Dermis blood vessel endothelial cell (primary cell): ENCODE measurements at regions not wholly inside any gene's neighbourhood (a gene's known extent, or its start where the extent isn't known, plus 50 kb on each side); places are given as distances from the start of the nearest gene placed in this dataset.
"Not testable (repeated sequence)": the region's sequence is repeated elsewhere in the genome, so short reads cannot be mapped to it uniquely, and the experiment has no call there.

Experiments
- DNase-seq: peaks from one replicate; pipeline ENCODE4 v3.0.0; 2010

DNA sequence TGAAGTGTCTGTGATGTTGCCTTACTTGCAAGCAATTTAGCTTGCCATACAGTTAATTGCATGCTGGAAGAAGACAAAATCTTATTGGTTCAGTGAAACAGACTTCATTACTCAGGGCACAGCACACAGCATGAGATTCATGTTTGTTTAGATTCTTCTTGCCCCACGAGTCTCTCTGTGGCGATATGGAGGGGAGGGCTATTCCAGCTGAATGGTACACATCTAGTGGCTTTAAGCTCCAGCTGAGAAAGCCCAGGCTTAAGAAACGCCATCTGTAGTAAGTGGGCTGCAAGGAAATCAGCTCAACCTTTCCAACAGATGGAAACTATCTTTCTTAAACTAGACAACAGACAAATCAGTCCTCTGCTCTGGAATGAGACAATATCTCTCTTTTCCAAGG, 1022.0 kb downstream of the NCAM2 start:
- DNase-seq: no peak

DNA sequence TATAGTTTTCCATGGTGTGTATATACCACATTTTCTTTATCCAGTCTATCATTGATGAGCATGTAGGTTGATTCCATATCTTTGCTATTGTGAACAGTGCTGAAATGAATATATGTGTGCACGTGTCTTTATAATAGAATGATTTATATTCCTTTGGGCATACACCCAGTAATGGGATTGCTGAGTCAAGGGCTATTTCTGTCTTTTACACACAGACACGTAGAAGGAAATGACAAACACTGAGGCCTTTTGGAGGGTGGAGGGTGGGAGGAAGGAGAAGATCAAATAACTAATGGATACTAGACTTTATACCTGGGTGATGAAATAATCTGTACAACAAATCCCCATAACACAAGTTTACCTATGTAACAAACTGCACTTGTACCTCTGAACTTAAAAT, 1025.7 kb downstream of the NCAM2 start:
- DNase-seq: not testable (repeated sequence)

DNA sequence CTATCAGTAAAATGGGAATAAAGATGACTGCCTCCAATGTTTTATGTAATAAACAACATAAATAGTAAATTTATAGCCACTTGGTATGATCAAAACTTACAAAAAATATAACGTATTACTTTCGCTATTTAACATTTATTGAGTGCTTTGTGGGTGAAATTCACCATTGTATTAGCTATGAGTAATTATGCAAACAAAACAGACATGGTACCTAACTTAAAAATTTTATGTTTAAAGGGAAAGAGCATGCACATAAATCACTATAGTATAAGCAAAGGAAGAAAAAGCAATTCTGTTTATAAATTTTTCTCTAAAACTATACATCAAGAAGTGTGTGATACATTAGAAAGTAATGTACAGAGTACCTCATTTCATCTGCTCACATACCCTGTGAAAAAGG, 1046.2 kb downstream of the NCAM2 start:
- no peak for DNase-seq

DNA sequence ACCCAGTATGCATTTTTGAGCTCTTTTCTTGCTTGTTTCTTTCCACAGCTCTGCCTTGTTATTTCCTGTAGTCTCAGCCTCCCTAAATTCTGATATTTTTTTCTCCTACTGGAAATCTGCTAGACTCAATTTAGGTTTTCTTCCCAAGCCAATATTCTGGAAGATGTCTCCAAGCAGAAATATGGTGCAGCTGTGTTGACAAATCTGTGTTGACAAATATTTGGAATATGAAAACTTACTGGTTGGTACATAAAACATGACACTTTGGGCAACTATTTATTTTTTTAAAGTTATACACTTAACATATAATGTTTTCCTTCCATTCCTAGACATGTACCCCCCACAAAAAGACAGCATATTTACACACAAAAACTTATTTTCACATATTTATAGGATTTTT, 1048.4 kb downstream of the NCAM2 start:
- no peak for DNase-seq

DNA sequence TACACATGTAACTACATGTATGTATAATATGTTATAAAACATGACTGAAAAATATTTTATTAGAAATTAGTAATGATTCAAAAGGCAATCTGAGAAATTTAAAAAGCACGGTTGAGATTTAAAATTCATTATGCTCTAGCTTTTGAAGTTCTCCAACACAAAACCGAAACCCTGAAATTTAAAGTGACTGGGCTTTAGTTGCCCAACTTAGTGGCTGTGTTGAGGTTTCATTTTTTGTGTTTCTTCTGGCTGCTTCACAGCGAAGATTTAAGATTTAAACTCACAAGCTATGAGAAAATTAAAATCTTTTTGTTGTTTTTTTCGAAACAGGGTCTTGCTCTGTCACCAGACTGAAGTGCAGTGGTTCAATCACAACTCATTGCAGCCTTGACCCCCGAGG, 1058.7 kb downstream of the NCAM2 start:
- no peak for DNase-seq

DNA sequence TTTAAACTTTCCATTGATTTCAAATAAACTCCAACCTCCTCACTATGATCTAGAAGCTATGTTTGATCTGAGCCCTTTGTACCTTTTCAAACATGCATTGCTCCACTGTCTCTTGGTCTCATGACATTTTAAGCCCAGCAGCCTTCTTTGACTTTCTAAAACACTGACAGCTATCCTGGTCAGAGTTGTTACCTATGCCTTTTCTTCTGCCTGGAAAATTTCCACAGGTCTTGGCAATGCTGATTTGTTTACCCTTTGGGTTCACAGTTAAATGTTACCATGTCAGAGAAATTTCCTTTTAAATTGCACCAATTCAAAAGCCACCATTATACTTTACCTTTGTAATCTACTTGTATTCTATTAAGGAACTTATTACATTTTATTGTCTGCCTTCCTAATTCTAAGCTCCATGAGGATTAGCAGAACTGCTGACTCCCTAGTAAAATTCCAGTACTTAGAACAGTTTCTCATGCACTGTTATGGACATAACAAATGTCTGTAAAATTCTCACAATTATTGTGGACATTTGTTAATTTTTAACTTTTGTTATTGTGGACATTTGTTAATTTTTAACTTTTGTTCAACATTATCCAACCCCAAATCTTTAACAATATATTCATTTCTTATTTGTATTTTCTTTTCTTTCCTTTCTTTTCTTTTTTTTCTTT, 1064.4 kb downstream of the NCAM2 start:
- no peak for DNase-seq

DNA sequence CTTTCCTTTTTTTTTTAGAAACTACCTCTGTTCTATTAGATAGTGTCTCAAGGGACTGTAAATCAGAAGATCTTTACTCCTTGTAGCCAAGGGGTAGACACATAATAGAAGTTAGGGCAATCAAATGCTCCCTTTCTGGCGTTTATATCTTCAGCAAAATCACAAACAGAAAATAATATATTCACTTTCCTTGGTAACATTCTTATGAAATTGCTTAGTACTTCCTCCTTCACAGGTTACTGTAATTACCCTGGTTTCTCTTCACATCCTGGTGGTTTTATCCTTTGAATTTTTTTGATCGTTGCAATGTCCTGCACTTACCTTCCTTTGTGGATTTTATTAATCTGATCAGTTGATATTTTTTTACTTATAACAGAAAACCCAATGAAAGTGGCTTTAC, 1064.9 kb downstream of the NCAM2 start:
- no peak for DNase-seq

DNA sequence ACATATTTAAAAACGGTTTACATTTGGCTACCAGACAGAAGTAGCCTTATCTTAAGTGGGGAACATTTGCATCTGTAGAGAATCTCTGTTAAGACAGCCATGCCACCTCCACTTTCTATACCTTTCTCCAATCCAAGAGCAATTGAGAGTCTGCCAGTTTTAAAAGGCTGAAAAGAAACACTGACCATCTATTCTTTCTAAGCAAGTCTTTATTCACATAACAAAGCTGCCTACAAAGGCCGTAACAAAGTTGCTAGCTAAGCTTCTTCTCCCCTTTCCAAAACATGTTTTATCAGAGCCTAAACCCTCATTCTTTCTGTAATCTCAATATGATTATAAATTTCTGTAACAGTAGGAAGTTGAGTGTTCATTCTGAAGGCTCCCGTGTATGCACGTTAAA, 1078.3 kb downstream of the NCAM2 start:
- no peak for DNase-seq

DNA sequence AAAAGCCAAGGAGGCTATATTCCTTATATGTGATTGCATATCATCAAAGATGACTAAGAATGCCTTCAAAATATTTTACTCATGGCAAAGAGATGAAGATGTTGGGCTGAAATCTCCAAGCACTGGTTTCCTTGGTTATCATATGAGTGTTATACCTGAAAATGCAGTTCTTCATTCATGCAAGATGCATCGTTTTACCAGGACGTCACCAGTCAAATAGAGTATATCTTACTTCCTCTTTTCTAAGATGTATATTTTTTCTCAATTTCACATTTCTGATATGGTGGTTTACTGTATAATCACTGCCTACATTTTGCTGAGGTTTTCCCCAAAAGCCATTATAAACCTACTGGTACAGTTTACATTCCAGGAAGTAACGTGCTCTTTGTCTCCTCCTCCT, 1085.7 kb downstream of the NCAM2 start:
- no peak for DNase-seq

DNA sequence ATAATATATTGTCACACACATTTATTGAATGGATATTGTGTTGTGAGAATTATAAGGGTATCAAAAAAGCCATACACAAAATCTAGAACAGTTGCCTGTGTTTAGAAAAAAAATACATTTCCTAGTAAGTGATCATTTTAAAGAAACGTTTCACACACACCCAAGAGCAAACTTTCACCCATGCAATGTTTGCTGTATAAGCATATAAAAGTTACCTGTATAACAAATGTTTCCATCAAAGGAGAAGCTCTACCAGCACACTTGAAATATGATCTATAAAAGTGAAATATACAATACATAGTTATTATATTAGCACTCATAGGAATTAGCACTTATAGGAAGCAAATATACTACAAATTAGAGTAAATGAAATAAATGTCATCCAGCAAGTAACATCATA, 1098.1 kb downstream of the NCAM2 start:
- no peak for DNase-seq

DNA sequence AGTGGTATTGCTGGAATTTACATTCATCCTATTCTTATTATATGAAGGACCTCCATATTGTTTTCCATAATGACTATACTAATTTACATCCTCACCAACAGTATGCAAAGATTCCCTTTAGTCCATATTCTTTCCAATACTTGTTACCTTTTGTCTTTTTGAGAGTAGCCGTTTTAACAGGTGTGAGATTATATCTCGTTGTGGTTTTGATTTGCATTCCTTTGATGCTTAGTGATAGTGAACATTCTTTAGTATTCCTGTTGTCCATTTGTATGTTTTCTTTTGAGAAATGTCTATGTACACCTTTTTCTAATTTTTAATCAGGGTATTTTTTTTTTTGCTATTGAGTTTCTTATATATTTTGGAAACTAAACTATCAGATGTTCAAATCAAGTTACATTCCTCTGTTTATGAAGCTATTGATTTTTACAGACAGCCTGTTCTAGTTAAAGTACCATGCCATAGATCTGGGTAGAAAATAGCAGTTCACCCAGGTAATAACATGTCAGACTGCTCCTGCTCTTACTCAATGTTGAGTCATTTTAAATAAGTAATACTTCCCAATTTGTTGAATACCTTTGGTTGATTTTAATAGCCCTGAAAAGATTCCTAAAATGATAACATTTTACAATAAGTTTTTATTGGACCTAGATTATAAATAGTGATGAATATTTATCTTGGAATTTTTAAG, 1108.7 kb downstream of the NCAM2 start:
- DNase-seq: no peak

DNA sequence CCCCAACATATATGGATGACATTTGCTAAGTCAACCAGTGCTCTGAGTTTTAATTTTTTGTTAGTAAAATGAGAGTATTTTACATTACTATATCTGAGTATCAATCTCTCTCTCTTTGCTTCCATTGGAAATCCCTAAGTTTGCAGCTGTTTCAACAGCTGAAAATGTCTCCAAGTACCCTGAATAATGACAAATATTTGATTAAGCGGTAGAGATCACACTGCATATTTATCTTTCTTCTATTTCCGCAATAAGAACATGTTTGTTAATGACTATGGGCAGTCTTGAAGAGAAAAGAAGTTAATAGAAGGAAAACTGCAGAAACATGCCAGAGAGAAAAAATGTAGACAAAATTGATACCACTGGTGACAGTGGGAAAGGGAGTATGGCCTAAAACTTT, 1117.5 kb downstream of the NCAM2 start:
- DNase-seq: no peak

DNA sequence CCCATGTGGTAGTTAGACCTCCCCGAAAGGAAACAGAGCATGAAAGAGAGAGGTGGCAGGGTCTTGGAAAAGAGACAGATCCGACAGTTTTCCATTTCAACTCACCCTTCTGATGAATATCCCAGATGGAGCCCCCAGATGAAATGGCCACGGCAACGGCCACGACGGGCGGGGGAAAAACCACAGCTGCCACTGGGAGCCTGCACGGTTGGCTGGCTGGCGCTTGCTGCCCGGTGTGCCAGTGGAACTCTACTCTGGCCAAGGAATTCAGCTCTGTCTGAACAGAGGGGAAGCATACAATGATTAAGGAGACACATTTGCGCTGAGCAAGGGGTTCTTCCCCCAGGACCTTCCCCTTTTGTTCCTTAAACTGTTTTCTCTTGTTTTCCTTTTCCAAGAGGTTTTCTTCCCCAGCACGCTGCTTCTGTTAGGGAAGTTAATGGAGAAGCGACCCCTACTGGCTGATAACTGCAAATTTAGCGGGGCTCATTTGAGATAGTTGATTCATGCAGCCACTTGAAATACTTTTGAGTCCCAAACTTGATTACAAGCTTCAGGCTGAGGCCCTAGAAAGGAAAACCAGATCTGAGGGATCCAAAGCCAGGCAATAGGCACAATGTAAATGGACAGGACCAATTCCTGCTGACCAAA, 1122.5 kb downstream of the NCAM2 start:
- DNase-seq: no peak

DNA sequence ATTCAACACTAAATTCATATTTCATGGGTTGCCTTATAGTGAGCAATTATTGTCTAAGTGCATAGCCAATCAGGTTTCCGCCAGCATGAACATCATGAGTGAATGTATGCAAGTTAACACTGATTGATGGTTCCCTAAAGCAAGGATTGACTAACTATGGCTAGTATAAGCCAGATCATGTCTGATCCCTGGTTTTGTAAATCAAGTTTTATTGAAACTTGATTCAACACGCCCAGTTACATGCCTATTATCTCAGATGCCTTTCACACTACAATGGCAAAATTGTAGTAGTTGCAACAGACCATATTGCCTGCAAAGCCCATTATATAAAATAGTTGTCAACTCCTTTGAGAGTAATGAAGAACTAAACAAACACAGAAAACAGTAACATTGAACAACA, 1127.4 kb downstream of the NCAM2 start:
- DNase-seq: no peak

DNA sequence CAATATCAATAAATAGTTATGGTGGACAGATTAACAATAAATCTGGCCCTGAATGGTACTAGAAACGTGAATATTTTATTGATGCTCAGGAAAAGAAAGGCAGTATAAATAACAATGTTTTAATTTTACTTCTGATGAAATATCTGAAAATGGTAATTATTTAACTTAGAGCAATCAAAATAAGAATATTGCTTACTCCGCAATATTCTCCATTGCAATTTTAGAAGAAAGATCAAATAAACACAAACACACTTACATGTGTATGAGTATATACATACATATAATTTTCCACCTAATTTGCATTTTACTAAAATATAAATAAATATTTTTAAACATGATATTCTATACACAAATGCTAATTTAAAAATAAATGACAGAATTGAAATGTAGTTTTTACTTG, 1130.5 kb downstream of the NCAM2 start:
- DNase-seq: no peak

DNA sequence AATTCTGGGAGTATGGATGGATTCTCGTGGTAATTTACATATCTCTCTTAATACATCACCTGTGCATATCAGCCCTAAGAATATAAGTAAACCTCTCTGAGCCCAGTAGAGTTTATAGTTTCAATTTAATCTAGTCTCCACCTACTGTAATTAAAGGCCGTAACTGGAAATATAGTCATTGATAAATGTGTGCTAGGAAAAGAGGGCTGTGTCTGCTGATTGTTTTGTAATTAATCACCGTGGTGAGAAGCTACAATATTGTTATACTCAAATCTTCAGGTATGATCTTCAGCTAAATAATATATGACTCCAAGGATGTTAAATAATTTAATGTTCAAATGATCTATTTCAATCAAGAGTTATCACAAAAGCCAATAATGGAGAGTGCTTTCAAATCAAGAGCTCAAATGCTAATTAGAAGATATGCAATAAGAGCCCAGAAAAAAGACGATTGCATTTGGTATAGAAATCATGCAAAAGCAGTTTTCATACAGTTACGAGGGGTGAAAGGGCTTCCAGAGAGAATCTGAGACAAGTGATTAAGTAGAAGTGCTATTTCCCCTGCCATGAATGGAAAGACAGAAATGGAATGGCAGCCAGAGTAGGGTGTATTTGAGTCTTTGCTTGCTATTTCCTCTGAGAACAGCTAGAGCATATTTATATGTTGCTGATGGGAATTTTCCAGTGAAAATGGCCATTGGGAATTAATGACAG, 1134.3 kb downstream of the NCAM2 start:
- no peak for DNase-seq

DNA sequence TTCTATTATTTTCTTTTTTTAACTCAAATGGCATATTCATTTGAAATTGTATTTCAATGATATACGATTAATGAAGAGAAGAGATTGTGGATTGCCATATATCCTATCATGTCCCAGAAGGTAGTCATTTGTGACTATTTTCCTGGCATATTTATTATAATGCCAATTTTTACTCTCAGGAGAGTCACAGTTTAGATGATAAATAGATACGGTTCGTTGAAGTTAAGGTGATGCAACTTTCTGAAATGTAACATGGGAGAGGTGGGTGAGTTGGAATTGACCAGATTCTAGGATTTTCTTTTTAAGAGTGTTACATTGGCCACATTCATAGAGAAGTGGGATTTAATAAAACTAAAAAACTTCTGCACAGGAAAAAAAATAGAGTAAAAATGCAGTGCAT, 1138.5 kb downstream of the NCAM2 start:
- no peak for DNase-seq

DNA sequence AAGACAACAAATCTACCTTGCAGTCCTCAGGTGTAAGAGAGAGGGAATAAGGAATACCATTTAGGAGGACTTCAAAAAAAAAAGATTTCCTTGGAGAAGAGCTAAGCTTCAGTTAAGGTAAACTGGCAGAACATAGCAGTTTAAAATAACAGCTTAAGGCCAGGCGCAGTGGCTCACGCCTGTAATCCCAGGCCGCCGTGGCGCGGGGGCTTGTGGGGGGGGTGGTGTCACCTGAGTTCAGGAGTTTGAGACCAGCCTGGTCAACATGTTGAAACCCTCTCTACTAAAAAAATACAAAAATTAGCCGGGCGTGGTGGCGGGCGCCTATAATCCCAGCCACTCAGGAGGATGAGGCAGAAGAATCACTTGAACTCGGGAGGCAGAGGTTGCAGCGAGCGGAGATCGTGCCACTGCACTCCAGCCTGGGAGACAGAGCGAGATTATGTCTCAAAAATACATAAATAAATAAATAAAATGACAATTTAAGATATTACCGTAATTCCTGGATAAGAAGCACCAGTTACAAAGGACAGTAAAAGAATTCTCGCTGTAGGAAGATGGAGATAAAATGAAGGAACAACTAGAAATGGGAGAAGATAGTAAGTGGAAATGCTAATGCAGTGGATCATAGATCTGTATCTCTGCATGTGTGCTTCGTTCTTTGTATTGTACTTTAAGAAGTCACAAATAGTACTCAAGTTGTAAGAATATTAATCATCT, 1140.2 kb downstream of the NCAM2 start:
- no peak for DNase-seq

DNA sequence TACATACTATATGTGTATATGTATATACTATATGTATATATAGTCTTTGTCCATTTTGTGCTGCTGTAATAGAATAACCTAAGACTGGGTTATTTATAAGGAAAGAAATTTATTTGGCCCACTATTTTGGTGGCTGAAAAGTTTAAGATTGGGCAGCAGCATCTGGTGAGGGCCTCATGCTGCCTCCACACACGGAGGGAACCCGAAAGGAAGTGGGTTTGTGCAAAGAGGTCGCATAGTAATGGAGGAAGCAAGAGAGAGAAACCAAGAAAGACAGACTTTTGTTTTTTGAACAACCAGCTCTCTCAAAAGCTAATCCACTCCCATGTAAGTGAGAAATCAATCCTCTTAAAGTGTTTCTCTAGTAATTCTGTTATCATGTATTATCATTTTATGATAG, 1147.3 kb downstream of the NCAM2 start:
- DNase-seq: no peak

DNA sequence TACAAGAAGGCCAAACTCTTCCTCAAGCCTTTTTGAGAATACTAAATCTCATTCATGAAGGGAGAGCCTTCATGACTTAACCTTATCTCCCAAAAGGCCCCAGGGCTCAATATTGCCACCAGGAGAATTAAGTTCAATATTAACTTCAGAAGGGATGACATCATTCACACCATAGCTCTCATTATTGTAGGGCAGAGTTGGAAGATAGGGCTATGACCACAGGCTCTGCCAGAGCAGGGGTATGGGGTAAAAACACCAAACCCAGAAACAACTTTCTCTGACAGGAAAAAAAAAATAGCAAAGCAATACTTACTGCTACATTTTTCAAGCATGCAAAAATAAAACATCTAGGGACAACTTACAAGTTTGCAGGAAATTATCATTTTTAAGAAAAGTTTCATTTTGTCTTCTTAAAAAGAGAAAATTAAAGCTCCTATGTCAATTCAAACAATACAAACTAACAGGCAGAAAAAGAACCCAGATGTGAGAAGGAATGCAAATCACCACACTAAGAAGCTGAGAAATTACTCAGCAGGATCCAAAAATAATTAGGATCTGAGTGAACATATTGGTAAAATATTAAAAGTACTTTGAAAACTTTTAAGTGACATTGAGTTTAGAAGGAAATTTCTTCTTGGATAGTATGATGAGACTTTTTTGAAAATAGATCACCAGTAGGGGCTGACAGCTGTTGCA, 1156.5 kb downstream of the NCAM2 start:
- no peak for DNase-seq

DNA sequence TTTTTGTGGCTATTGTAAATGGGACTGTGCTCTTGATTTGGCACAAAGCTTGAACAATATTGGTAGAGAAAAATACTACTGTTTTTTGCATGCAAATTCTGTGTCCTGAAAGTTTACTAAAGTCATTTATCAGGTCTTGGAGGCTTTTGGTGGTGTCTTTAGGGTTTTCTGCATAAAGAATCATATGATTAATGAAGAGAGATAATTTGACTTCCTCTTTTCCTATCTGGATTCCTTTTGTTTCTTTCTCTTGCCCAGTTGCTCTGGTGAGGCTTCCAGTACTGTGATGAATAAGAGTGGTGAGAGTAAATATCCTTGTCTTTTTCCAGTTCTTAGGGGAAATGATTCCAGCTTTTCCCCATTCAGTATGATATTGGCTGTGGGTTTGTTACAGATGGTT, 1166.7 kb downstream of the NCAM2 start:
- no peak for DNase-seq

DNA sequence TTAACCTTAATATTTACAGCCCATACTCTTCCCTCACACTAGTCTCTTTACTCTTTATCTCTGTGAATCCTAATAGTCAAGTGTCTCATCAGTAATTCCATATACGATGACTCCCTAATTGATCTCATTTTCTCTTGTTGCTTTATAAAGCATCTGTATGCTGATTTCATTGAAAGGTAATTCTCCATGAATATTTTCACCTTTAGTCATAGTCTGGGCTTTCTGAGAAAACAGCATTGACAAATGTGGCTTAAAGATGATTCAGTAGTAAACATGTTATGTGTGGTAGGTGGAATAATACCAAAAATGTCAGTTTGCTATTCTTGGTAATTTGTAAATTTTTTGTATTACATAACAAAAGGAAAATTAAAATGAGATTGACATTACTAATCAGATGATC, 1176.5 kb downstream of the NCAM2 start:
- DNase-seq: no peak
